ENCODE measurements at regions not wholly inside any gene's neighbourhood (a gene's known extent, or its start where the extent isn't known, plus 50 kb on each side); places are given as distances from the start of the nearest gene placed in this dataset.

DNA sequence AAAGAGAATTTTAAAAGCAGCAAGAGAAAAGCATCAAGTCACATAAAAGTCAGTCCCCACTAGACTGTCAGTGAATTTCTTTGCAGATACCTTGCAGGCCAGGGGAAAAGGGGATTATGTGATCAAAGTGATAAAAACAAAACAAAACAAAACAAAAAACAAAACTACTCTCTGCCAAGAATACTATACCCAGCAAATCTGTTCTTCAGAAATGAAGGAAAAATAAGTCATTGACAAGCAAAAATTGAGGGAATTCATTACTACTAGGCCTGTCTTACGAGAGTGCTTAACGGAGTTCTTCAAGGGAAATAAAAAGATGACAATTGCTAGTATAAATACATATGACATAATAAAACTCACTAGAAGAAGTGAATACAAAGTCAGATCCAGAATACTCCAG lies 245.5 kb upstream of the CHST9 start:
- Histone ChIP-seq H3K4me3 (replicated peaks in 1 of 4; ENCODE audit: control extremely low read depth in 1 of 4, insufficient read depth in 1 of 4, low read depth in 3 of 4, low read length in 4 of 4) (no peak overlapping the region), H3K79me2 (ENCODE audit: control insufficient read depth, insufficient read depth, low read length) (no peaks in the 10 kb centered on the region), H3K9me3 (ENCODE audit: control insufficient read depth, insufficient read depth, low read depth, low read length) (no peaks in the 10 kb centered on the region), H3K9ac (ENCODE audit: insufficient read depth, low read length) (no peak overlapping the region), H3K36me3 (ENCODE audit: control insufficient read depth, insufficient read depth, low read length) (no peaks in the 10 kb centered on the region), H2AFZ (ENCODE audit: low read length) (no peak overlapping the region), H3K4me2 (ENCODE audit: extremely low read depth, insufficient read depth, low read length) (no peak overlapping the region), H3K27me3 (ENCODE audit: control insufficient read depth, insufficient read depth, low read length) (no peaks in the 10 kb centered on the region), H3K4me1 (ENCODE audit: control insufficient read depth, extremely low read depth, insufficient read depth, low read length) (no peaks in the 10 kb centered on the region), H3K27ac (ENCODE audit: insufficient read depth, low read length) (no peak overlapping the region), H4K20me1 (ENCODE audit: control insufficient read depth, extremely low read depth, insufficient read depth, low read length) (no peaks in the 10 kb centered on the region)
- no peak for TF ChIP-seq EZH2 (IDR thresholded peaks at IDR 0.05; ENCODE audit: low read length, missing control alignments)
- TF ChIP-seq, protein P1, sequence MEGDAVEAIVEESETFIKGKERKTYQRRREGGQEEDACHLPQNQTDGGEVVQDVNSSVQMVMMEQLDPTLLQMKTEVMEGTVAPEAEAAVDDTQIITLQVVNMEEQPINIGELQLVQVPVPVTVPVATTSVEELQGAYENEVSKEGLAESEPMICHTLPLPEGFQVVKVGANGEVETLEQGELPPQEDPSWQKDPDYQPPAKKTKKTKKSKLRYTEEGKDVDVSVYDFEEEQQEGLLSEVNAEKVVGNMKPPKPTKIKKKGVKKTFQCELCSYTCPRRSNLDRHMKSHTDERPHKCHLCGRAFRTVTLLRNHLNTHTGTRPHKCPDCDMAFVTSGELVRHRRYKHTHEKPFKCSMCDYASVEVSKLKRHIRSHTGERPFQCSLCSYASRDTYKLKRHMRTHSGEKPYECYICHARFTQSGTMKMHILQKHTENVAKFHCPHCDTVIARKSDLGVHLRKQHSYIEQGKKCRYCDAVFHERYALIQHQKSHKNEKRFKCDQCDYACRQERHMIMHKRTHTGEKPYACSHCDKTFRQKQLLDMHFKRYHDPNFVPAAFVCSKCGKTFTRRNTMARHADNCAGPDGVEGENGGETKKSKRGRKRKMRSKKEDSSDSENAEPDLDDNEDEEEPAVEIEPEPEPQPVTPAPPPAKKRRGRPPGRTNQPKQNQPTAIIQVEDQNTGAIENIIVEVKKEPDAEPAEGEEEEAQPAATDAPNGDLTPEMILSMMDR (conservative IDR thresholded peaks at IDR 0.05 in 1 of 2, IDR thresholded peaks at IDR 0.05 in 1 of 2; ENCODE audit: low read depth in 1 of 2, low read length in 2 of 2) = no peak
- DNase-seq (ENCODE audit: low read depth in 2 of 2) = no peak

DNA sequence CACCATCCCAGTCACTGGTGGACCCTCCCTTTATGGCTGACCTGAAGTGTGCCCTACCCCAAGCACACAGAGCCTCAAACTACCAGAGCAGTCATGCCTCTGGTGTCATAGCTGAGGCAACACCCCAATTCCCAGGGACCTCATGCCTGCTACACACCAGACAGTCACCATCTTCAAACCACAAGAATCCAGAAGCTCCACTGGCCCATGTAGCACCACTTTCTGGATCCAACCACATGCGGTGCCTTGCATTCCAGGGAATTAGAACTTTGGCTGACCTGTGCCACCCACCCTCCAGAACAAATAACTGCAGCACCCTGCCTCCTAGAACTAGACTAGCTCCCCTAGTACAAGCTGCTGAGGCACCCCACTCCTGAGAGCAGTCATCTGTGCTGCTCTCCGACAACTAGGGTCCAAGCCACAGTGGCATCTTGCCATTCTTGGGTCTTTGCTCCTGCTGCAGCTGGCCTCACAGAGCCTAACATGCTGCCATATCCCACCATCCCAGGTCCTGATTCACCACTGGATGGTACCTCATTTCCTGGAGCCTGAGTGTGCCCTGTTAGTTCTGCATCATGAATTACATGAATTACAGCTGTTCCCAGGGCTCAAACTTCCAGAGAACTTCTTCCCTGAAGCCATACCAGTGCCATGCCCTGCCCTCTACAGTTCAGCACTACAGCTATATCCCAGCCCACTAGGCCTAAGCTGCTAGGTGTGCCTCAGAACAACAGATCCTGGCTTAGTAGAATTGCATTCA lies 243.8 kb upstream of the CHST9 start:
- peak in 1 of 2 donors; percentile 14 for DNase-seq (ENCODE audit: low read depth in 2 of 2)
- Histone ChIP-seq H3K9ac (ENCODE audit: insufficient read depth, low read length) (no peak overlapping the region), H3K4me3 (replicated peaks in 1 of 4; ENCODE audit: control extremely low read depth in 1 of 4, insufficient read depth in 1 of 4, low read depth in 3 of 4, low read length in 4 of 4) (no peak overlapping the region), H3K27me3 (ENCODE audit: control insufficient read depth, insufficient read depth, low read length) (no peaks in the 10 kb centered on the region), H3K79me2 (ENCODE audit: control insufficient read depth, insufficient read depth, low read length) (no peaks in the 10 kb centered on the region), H4K20me1 (ENCODE audit: control insufficient read depth, extremely low read depth, insufficient read depth, low read length) (no peaks in the 10 kb centered on the region), H3K4me2 (ENCODE audit: extremely low read depth, insufficient read depth, low read length) (no peak overlapping the region), H3K27ac (ENCODE audit: insufficient read depth, low read length) (no peak overlapping the region), H3K4me1 (ENCODE audit: control insufficient read depth, extremely low read depth, insufficient read depth, low read length) (no peaks in the 10 kb centered on the region), H3K9me3 (ENCODE audit: control insufficient read depth, insufficient read depth, low read depth, low read length) (no peaks in the 10 kb centered on the region), H3K36me3 (ENCODE audit: control insufficient read depth, insufficient read depth, low read length) (no peaks in the 10 kb centered on the region), H2AFZ (ENCODE audit: low read length) (no peak overlapping the region)
- TF ChIP-seq, protein P1 (conservative IDR thresholded peaks at IDR 0.05 in 1 of 2, IDR thresholded peaks at IDR 0.05 in 1 of 2; ENCODE audit: low read depth in 1 of 2, low read length in 2 of 2) = no peak
- no peak for TF ChIP-seq EZH2 (IDR thresholded peaks at IDR 0.05; ENCODE audit: low read length, missing control alignments)

DNA sequence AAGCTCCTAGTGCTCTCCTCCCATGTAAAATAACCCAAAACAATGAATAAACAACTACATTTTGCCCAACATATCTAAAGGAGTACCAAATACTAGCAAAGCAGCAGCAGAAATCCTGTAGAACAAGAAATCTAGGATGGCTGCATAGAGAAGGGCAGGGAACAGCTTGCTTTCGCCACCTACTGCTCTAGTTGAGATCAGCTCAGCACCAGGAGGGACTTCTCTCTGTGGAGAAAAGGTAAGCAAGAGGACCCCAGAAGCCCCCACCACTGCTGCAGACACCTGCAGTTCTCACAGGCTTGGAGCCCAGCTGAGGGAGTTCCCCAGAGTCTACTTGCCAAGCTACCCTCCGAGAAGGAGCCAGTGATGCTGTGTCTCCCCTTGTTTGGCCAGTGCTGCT lies 243.0 kb upstream of the CHST9 start:
- TF ChIP-seq, protein P1 (conservative IDR thresholded peaks at IDR 0.05 in 1 of 2, IDR thresholded peaks at IDR 0.05 in 1 of 2; ENCODE audit: low read depth in 1 of 2, low read length in 2 of 2) = no peak
- no peak for TF ChIP-seq EZH2 (IDR thresholded peaks at IDR 0.05; ENCODE audit: low read length, missing control alignments)
- H3K4me3 ChIP-seq (replicated peaks in 1 of 4; ENCODE audit: control extremely low read depth in 1 of 4, insufficient read depth in 1 of 4, low read depth in 3 of 4, low read length in 4 of 4) = no peak overlapping the region
- H3K4me2 ChIP-seq (ENCODE audit: extremely low read depth, insufficient read depth, low read length) = no peak overlapping the region
- H3K4me1 ChIP-seq (ENCODE audit: control insufficient read depth, extremely low read depth, insufficient read depth, low read length) = no peaks in the 10 kb centered on the region
- no peak overlapping the region for H3K9ac ChIP-seq (ENCODE audit: insufficient read depth, low read length)
- no peak overlapping the region for H3K27ac ChIP-seq (ENCODE audit: insufficient read depth, low read length)
- H4K20me1 ChIP-seq (ENCODE audit: control insufficient read depth, extremely low read depth, insufficient read depth, low read length) = no peaks in the 10 kb centered on the region
- no peaks in the 10 kb centered on the region for H3K9me3 ChIP-seq (ENCODE audit: control insufficient read depth, insufficient read depth, low read depth, low read length)
- no peak overlapping the region for H2AFZ ChIP-seq (ENCODE audit: low read length)
- H3K36me3 ChIP-seq (ENCODE audit: control insufficient read depth, insufficient read depth, low read length) = no peaks in the 10 kb centered on the region
- DNase-seq (ENCODE audit: low read depth in 2 of 2) = no peak
- no peaks in the 10 kb centered on the region for H3K27me3 ChIP-seq (ENCODE audit: control insufficient read depth, insufficient read depth, low read length)
- H3K79me2 ChIP-seq (ENCODE audit: control insufficient read depth, insufficient read depth, low read length) = no peaks in the 10 kb centered on the region

All from fibroblast of lung (primary cell).